Ectodermal cell (in vitro differentiated cells): ENCODE measurements at regions not wholly inside any gene's neighbourhood (a gene's known extent, or its start where the extent isn't known, plus 50 kb on each side); places are given as distances from the start of the nearest gene placed in this dataset.

Experiments used
- H3K27ac ChIP-seq: 2 replicates; pipeline ENCODE4 v1.7.0; 2013; ENCODE audit warnings: mild to moderate bottlenecking, low read depth, low read length; ENCODE audit not compliant: insufficient read depth, poor library complexity, severe bottlenecking
- H3K27me3 ChIP-seq: 2 replicates; pipeline ENCODE4 v1.7.0; 2013; ENCODE audit warnings: mild to moderate bottlenecking, low read length; ENCODE audit not compliant: insufficient read depth, control insufficient read depth, poor library complexity, severe bottlenecking
- H3K36me3 ChIP-seq: one replicate; pipeline ENCODE4 v1.7.0; 2013; ENCODE audit warnings: low read length; ENCODE audit not compliant: control insufficient read depth, insufficient read depth
- H3K4me1 ChIP-seq: one replicate; pipeline ENCODE4 v1.7.0; 2013; ENCODE audit warnings: low read length; ENCODE audit not compliant: control insufficient read depth, insufficient read depth
- H3K4me3 ChIP-seq: 2 replicates; pipeline ENCODE4 v1.7.0; 2013; ENCODE audit warnings: low read depth, low read length, control low read depth; ENCODE audit not compliant: insufficient read depth
- H3K9me3 ChIP-seq: 2 replicates; pipeline ENCODE4 v1.7.0; 2013; ENCODE audit warnings: mild to moderate bottlenecking, low read length, moderate library complexity; ENCODE audit not compliant: control insufficient read depth
- WGBS, 2 experiments: methylation state at CpG; one replicate each; pipeline ENCODE4 v1.1.7; 2013; ENCODE audit warnings: missing lambda C conversion rate in 2 of 2; 5-methylcytosine and 5-hydroxymethylcytosine counted together

GRCh38 chr22:49468487-49469198 lies 359.0 kb downstream of the BRD1 start:
- 82 to 87% methylated on average over 10 to 11 of the region's 11 CpGs for WGBS, 2 experiments

GRCh38 chr22:49466878-49467595 lies 360.6 kb downstream of the BRD1 start:
- no peak overlapping the region for H3K4me3 ChIP-seq
- 89 to 90% methylated on average over 17 of the region's 17 CpGs for WGBS, 2 experiments
- no peaks in the 10 kb centered on the region for H3K36me3 ChIP-seq
- H3K4me1 ChIP-seq = peaks cover 4% of the 10 kb centered on the region
- no peaks in the 10 kb centered on the region for H3K27me3 ChIP-seq
- H3K27ac ChIP-seq = no peak overlapping the region
- no peaks in the 10 kb centered on the region for H3K9me3 ChIP-seq

More at GRCh38 chr22:49468487-49469198, 359.0 kb downstream of the BRD1 start:
- H3K4me3 ChIP-seq = no peak overlapping the region
- peaks cover 4% of the 10 kb centered on the region for H3K4me1 ChIP-seq
- H3K27ac ChIP-seq = no peak overlapping the region
- no peaks in the 10 kb centered on the region for H3K27me3 ChIP-seq
- no peaks in the 10 kb centered on the region for H3K9me3 ChIP-seq
- no peaks in the 10 kb centered on the region for H3K36me3 ChIP-seq

- H3K36me3 ChIP-seq = no peaks in the 10 kb centered on the region
- H3K4me3 ChIP-seq = no peak overlapping the region
- WGBS, 2 experiments = 89 to 91% methylated on average over 6 of the region's 6 CpGs
- H3K27ac ChIP-seq = no peak overlapping the region
- H3K27me3 ChIP-seq = no peaks in the 10 kb centered on the region
- H3K4me1 ChIP-seq = peaks cover 9% of the 10 kb centered on the region
- H3K9me3 ChIP-seq = no peaks in the 10 kb centered on the region
Observed at GRCh38 chr22:49464037-49464436, 363.6 kb downstream of the BRD1 start.

GRCh38 chr22:49462795-49463194 lies 364.9 kb downstream of the BRD1 start:
- Histone ChIP-seq H3K9me3 (no peaks in the 10 kb centered on the region), H3K4me1 (peaks cover 5% of the 10 kb centered on the region), H3K27me3 (no peaks in the 10 kb centered on the region), H3K4me3 (no peak overlapping the region), H3K27ac (no peak overlapping the region), H3K36me3 (no peaks in the 10 kb centered on the region)
- WGBS, 2 experiments = 91 to 93% methylated on average over 20 of the region's 20 CpGs

- no peaks in the 10 kb centered on the region for H3K9me3 ChIP-seq
- H3K27me3 ChIP-seq = no peaks in the 10 kb centered on the region
- WGBS, 2 experiments = 90% methylated on average over 13 of the region's 13 CpGs
- H3K4me3 ChIP-seq = no peak overlapping the region
- H3K36me3 ChIP-seq = no peaks in the 10 kb centered on the region
- peaks cover 5% of the 10 kb centered on the region for H3K4me1 ChIP-seq
- no peak overlapping the region for H3K27ac ChIP-seq
Observed at GRCh38 chr22:49462291-49462690, 365.4 kb downstream of the BRD1 start.

GRCh38 chr22:49461674-49462073 lies 366.0 kb downstream of the BRD1 start:
- Histone ChIP-seq H3K36me3 (no peaks in the 10 kb centered on the region), H3K27me3 (no peaks in the 10 kb centered on the region), H3K27ac (no peak overlapping the region), H3K4me3 (no peak overlapping the region), H3K4me1 (peaks cover 5% of the 10 kb centered on the region), H3K9me3 (no peaks in the 10 kb centered on the region)
- WGBS, 2 experiments = 96% methylated on average over 19 of the region's 19 CpGs

- 81 to 86% methylated on average over 14 to 15 of the region's 15 CpGs for WGBS, 2 experiments
- H3K27ac ChIP-seq = no peak overlapping the region
Observed at GRCh38 chr22:49460592-49461281, 366.9 kb downstream of the BRD1 start.

GRCh38 chr22:49460091-49460490 lies 367.6 kb downstream of the BRD1 start:
- WGBS, 2 experiments = 87 to 89% methylated on average over 4 to 5 of the region's 5 CpGs
- no peaks in the 10 kb centered on the region for H3K27me3 ChIP-seq
- no peak overlapping the region for H3K27ac ChIP-seq
- no peak overlapping the region for H3K4me3 ChIP-seq
- peaks cover 5% of the 10 kb centered on the region for H3K4me1 ChIP-seq
- no peaks in the 10 kb centered on the region for H3K36me3 ChIP-seq
- H3K9me3 ChIP-seq = no peaks in the 10 kb centered on the region

More at GRCh38 chr22:49460592-49461281, 366.9 kb downstream of the BRD1 start:
- Histone ChIP-seq H3K4me1 (peaks cover 5% of the 10 kb centered on the region), H3K27me3 (no peaks in the 10 kb centered on the region), H3K4me3 (no peak overlapping the region), H3K9me3 (no peaks in the 10 kb centered on the region), H3K36me3 (no peaks in the 10 kb centered on the region)

GRCh38 chr22:49458708-49459099 lies 369.0 kb downstream of the BRD1 start:
- no peaks in the 10 kb centered on the region for H3K9me3 ChIP-seq
- H3K27me3 ChIP-seq = no peaks in the 10 kb centered on the region
- WGBS, 2 experiments = 94 to 95% methylated on average over 15 of the region's 15 CpGs
- no peak overlapping the region for H3K27ac ChIP-seq
- H3K4me3 ChIP-seq = no peak overlapping the region
- H3K4me1 ChIP-seq = peaks cover 5% of the 10 kb centered on the region
- no peaks in the 10 kb centered on the region for H3K36me3 ChIP-seq
